ENCODE measurements at regions not wholly inside any gene's neighbourhood (a gene's known extent, or its start where the extent isn't known, plus 50 kb on each side); places are given as distances from the start of the nearest gene placed in this dataset.
"Not testable (repeated sequence)": the region's sequence is repeated elsewhere in the genome, so short reads cannot be mapped to it uniquely, and the experiment has no call there.

DNA sequence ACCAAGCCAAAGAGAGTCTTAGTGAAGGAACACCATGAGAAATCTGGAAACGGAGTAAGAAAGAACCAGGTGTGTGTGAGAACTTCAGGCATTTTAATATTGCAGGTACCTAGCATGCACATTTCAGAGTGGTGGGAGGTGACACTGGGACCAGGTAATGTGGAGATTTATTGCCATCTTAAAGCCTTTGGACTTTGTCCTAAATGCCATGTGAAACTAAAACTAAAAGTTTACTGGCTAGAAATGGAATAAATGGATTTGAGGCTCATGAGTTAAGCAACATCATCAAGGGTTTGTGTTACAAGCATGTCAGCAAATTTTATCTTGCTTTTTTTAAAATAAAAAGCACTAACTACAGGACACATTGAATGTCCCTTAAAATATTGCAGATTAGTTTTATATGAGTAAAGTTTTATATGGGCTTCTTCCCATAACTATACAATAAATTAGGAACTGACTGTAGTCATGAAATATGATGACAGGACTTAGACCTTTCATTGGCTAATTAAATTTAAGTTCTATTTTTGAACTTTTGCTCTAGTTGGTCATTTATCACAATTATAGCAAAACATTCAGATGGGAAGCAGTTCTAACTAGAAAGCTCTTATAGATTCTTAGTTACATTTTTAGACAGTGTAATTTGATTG, 721.1 kb upstream of the NOVA1 start:
- no peaks in the 10 kb centered on the region for H3K27me3 ChIP-seq
- H3K4me3 ChIP-seq: no peak overlapping the region
- H3K27ac ChIP-seq: no peak overlapping the region
- H3K9me3 ChIP-seq (ENCODE audit: low read depth): no peaks in the 10 kb centered on the region
- no peaks in the 10 kb centered on the region for H3K4me1 ChIP-seq (ENCODE audit: low read depth)
- H3K36me3 ChIP-seq: no peaks in the 10 kb centered on the region
- TF ChIP-seq, protein P1, sequence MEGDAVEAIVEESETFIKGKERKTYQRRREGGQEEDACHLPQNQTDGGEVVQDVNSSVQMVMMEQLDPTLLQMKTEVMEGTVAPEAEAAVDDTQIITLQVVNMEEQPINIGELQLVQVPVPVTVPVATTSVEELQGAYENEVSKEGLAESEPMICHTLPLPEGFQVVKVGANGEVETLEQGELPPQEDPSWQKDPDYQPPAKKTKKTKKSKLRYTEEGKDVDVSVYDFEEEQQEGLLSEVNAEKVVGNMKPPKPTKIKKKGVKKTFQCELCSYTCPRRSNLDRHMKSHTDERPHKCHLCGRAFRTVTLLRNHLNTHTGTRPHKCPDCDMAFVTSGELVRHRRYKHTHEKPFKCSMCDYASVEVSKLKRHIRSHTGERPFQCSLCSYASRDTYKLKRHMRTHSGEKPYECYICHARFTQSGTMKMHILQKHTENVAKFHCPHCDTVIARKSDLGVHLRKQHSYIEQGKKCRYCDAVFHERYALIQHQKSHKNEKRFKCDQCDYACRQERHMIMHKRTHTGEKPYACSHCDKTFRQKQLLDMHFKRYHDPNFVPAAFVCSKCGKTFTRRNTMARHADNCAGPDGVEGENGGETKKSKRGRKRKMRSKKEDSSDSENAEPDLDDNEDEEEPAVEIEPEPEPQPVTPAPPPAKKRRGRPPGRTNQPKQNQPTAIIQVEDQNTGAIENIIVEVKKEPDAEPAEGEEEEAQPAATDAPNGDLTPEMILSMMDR (IDR thresholded peaks at IDR 0.05; ENCODE audit: low read depth, low read length): no peak
- no peak for DNase-seq (ENCODE audit: low read depth in 1 of 2, low spot score in 1 of 2)

DNA sequence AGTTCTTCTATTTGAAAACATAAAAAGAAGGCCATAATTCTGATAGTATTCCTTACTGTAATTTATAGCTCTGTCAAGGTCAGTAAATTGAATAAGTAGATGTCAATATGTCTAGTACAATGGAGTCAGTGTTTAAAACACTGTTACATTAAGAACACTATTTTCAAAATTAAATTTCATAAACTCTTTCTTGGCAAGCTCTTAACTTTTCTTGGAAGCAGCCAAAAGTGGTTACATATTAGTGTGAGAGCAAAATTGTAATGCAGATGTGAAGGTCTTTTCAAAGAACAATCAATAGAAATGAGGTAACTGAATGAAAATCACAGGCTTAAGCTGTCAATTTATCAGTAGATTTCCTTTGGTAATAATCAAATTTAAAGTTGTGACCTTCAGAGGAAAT, 722.4 kb upstream of the NOVA1 start:
- H3K9me3 ChIP-seq (ENCODE audit: low read depth): peaks cover 2% of the 10 kb centered on the region
- H3K4me3 ChIP-seq: no peak overlapping the region
- TF ChIP-seq, protein P1 (IDR thresholded peaks at IDR 0.05; ENCODE audit: low read depth, low read length): no peak
- no peaks in the 10 kb centered on the region for H3K27me3 ChIP-seq
- no peak overlapping the region for H3K27ac ChIP-seq
- H3K4me1 ChIP-seq (ENCODE audit: low read depth): no peaks in the 10 kb centered on the region
- DNase-seq (ENCODE audit: low read depth in 1 of 2, low spot score in 1 of 2): no peak
- no peaks in the 10 kb centered on the region for H3K36me3 ChIP-seq

DNA sequence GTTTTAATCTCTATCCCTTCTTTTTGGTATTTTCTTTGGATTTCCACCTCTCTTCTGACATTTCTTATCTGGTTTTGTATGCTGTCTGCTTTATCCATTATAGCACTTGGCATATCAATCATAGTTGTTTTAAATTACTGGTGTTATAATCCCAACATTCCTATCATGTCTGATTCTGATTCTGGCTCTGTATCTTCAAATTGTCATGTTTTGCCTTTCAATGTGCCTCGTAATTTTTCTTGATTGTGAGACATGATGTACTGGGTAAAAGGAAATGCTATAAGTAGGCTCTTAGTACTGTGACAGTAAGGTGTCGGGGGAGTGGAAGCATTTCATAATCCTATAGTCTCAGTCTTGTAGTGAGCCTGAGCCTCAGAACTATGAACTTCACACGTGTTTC, 729.3 kb upstream of the NOVA1 start:
- H3K4me1 ChIP-seq (ENCODE audit: low read depth): no peaks in the 10 kb centered on the region
- peaks cover 2% of the 10 kb centered on the region for H3K9me3 ChIP-seq (ENCODE audit: low read depth)
- H3K4me3 ChIP-seq: no peak overlapping the region
- H3K27ac ChIP-seq: no peak overlapping the region
- no peaks in the 10 kb centered on the region for H3K36me3 ChIP-seq
- TF ChIP-seq, protein P1 (IDR thresholded peaks at IDR 0.05; ENCODE audit: low read depth, low read length): no peak
- no peak for DNase-seq (ENCODE audit: low read depth in 1 of 2, low spot score in 1 of 2)
- no peaks in the 10 kb centered on the region for H3K27me3 ChIP-seq

DNA sequence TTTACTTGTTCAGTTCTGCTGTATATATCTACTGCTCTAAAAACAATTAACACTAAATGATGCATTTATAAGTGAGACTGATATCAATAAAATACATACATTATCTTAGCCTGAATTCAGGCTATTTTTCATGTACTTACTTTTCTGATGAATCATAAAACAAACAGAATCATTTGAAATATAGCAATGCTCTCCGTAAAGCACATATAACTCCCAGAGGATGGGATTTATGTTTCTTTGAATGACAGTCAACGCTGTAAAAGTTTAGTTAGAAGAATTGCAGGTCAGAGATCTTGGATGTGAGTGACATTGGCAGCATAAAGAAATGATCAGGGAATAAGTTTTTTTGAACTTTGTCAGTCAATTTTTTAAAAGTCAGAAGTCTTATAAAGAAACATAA, 740.2 kb upstream of the NOVA1 start:
- H3K4me1 ChIP-seq (ENCODE audit: low read depth): no peaks in the 10 kb centered on the region
- H3K27ac ChIP-seq: no peak overlapping the region
- TF ChIP-seq, protein P1 (IDR thresholded peaks at IDR 0.05; ENCODE audit: low read depth, low read length): no peak
- H3K36me3 ChIP-seq: no peaks in the 10 kb centered on the region
- no peaks in the 10 kb centered on the region for H3K27me3 ChIP-seq
- H3K9me3 ChIP-seq (ENCODE audit: low read depth): no peaks in the 10 kb centered on the region
- no peak for DNase-seq (ENCODE audit: low read depth in 1 of 2, low spot score in 1 of 2)
- no peak overlapping the region for H3K4me3 ChIP-seq

DNA sequence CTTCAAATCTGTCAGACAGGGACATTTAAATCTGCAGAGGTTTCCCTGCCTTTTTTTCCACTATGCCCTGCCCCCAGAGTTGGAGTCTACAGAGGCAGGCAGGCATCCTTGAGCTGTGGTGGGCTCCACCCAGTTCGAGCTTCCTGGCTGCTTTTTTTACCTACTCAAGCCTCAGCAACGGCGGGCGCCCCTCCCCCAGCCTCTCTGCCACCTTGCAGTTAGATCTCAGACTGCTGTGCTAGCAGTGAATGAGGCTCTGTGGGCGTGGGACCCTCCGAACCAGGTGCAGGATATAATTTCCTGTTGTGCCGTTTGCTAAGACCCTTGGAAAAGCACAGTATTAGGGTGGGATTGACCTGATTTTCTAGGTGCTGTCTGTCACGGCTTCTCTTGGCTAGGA, 765.2 kb upstream of the NOVA1 start:
- H3K4me3 ChIP-seq; H3K36me3 ChIP-seq; H3K27me3 ChIP-seq; H3K9me3 ChIP-seq (ENCODE audit: low read depth); H3K4me1 ChIP-seq (ENCODE audit: low read depth); H3K27ac ChIP-seq; DNase-seq (ENCODE audit: low read depth in 1 of 2, low spot score in 1 of 2): not testable (repeated sequence)

DNA sequence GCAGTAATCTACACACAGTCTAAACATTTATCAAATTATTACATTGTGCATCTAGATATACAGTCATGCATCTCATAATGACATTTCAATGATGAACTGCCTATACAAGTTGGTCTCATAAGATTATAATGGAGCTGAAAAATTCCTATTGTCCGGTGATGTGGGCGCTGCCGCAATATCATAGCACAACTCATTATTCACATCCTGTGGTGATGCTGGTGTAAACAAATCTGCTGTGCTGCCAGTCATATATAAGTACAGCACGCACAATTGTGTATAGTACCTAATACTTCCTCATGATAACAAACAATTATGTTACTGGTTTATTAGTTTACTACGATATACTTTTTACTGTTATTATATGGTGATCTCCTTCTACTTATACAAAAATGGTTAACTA, 768.8 kb upstream of the NOVA1 start:
- H3K27ac ChIP-seq: no peak overlapping the region
- no peaks in the 10 kb centered on the region for H3K9me3 ChIP-seq (ENCODE audit: low read depth)
- no peak overlapping the region for H3K4me3 ChIP-seq
- no peaks in the 10 kb centered on the region for H3K36me3 ChIP-seq
- DNase-seq (ENCODE audit: low read depth in 1 of 2, low spot score in 1 of 2): no peak
- H3K27me3 ChIP-seq: no peaks in the 10 kb centered on the region
- H3K4me1 ChIP-seq (ENCODE audit: low read depth): no peaks in the 10 kb centered on the region
- TF ChIP-seq, protein P1 (IDR thresholded peaks at IDR 0.05; ENCODE audit: low read depth, low read length): no peak
